HepG2 (cell line): ENCODE measurements at regions not wholly inside any gene's neighbourhood (a gene's known extent, or its start where the extent isn't known, plus 50 kb on each side); places are given as distances from the start of the nearest gene placed in this dataset.

ENCODE experiments used
- ATAC-seq: fragments of 200-7000 bp; cut with Tn5 transposase; 3 replicates; pipeline ENCODE4 v1.9.1; 2020; ENCODE audit warnings: mild to moderate bottlenecking, moderate library complexity
- BruUV-seq: library from RNA; stranded (reverse); fragments of 400-500 nt; replicated peaks from 2 replicates; lab custom pipeline; 2021; lab: Mats Ljungman, UMichigan
- CTCF ChIA-PET: fragments of 300-600 bp; formaldehyde crosslinking; extraction: SDS; loops from one replicate; lab custom pipeline; 2021; ENCODE audit warnings: low total read pairs, inconsistent platforms, low intra/inter-chr PET ratio; lab: Yijun Ruan, JAX
- POLR2A ChIA-PET: fragments of 350-600 bp; sonication (Branson Sonifier 250); formaldehyde crosslinking; loops from one replicate; lab custom pipeline; 2020; ENCODE audit warnings: antibody characterized with exemption, inconsistent platforms; lab: Yijun Ruan, JAX
- DNase-seq: peaks from one replicate; pipeline ENCODE4 v3.0.0-alpha.2; 2015; ENCODE audit warnings: low spot score
- FAIRE-seq: peaks from 3 replicates; lab custom pipeline; 2011; peaks lifted over from hg19 to GRCh38; lab: Jason Lieb, UNC
- H2AFZ ChIP-seq: one replicate; pipeline ENCODE4 v1.6.1; 2011; ENCODE audit warnings: low read length, inconsistent platforms
- H3K27ac ChIP-seq: fragments of 300-600 bp; 3 replicates; pipeline ENCODE4 v1.8.0; 2011; ENCODE audit warnings: mixed run types, mild to moderate bottlenecking, mixed read lengths, low read length, inconsistent platforms; ENCODE audit not compliant: insufficient read depth; ENCODE audit errors: extremely low read length
- H3K27me3 ChIP-seq, 2 experiments: fragments of 200-600 bp in 1 of 2; 2 replicates in 1 of 2; 3 replicates in 1 of 2; pipeline versions ENCODE4 v1.6.0 to v1.8.0; 2011; ENCODE audit warnings: low read length in 2 of 2, mild to moderate bottlenecking in 2 of 2, moderate library complexity in 2 of 2, inconsistent platforms in 1 of 2; ENCODE audit not compliant: insufficient read depth in 2 of 2, control insufficient read depth in 1 of 2
- H3K36me3 ChIP-seq, 2 experiments: fragments of 200-600 bp in 1 of 2; replicated peaks in 1 of 2; 2 replicates in 1 of 2; 3 replicates in 1 of 2; pipeline versions ENCODE4 v1.5.1 to v1.8.0; 2011; ENCODE audit warnings: low read length in 2 of 2, inconsistent platforms in 1 of 2; ENCODE audit not compliant: insufficient read depth in 2 of 2, control insufficient read depth in 1 of 2
- H3K4me1 ChIP-seq: 2 replicates; pipeline ENCODE4 v1.5.1; 2012; ENCODE audit warnings: low read length, inconsistent platforms; ENCODE audit not compliant: insufficient read depth
- H3K4me2 ChIP-seq: 2 replicates; pipeline ENCODE4 v1.6.0; 2011; ENCODE audit warnings: low read depth, low read length, inconsistent platforms
- H3K4me3 ChIP-seq, 3 experiments: fragments of 200-600 bp in 1 of 3; sonication (generic), shearing (Covaris generic) in 1 of 3; replicated peaks in 1 of 3; 2 replicates each; pipeline ENCODE4 v1.5.1; 2011 to 2016; ENCODE audit warnings: low read length in 3 of 3, inconsistent platforms in 2 of 3, low read depth in 2 of 3, mild to moderate bottlenecking in 2 of 3, control low read depth in 1 of 3, mixed read lengths in 1 of 3; ENCODE audit not compliant: insufficient read depth in 1 of 3
- H3K79me2 ChIP-seq: one replicate; pipeline ENCODE4 v1.6.1; 2011; ENCODE audit warnings: low read length, inconsistent platforms; ENCODE audit not compliant: insufficient read depth
- H3K9ac ChIP-seq: 2 replicates; pipeline ENCODE4 v1.6.0; 2011; ENCODE audit warnings: mild to moderate bottlenecking, low read depth, low read length, inconsistent platforms; ENCODE audit not compliant: insufficient read depth
- H3K9me3 ChIP-seq: 2 replicates; pipeline ENCODE4 v1.5.1; 2012; ENCODE audit warnings: mild to moderate bottlenecking, low read length
- H4K20me1 ChIP-seq: 2 replicates; pipeline ENCODE4 v1.6.0; 2011; ENCODE audit warnings: inconsistent platforms, mild to moderate bottlenecking, low read length, moderate library complexity; ENCODE audit not compliant: insufficient read depth
- ESRRA ChIP-seq: sonication (generic); formaldehyde crosslinking; IDR thresholded peaks from 2 replicates; pipeline ENCODE4 v1.5.1; 2020; ENCODE audit warnings: mild to moderate bottlenecking, low read depth, missing genetic modification reagents
- GPN1 ChIP-seq: sonication (generic); formaldehyde crosslinking; IDR thresholded peaks from 2 replicates; pipeline ENCODE4 v1.5.1; 2020; ENCODE audit warnings: missing genetic modification reagents, borderline replicate concordance
- SMC3 ChIP-seq: IDR thresholded peaks from 2 replicates; pipeline ENCODE4 v1.6.1; 2011; ENCODE audit warnings: low read length, improper control_type of control experiment
- STAG1 ChIP-seq: sonication (generic); formaldehyde crosslinking; IDR thresholded peaks from 2 replicates; pipeline ENCODE4 v1.4.0; 2020; ENCODE audit warnings: missing genetic modification reagents
- ZNF121 ChIP-seq: sonication (generic); formaldehyde crosslinking; IDR thresholded peaks from 2 replicates; pipeline ENCODE4 v1.5.0; 2020; ENCODE audit warnings: mild to moderate bottlenecking, missing genetic modification reagents
- ZNF615 ChIP-seq: sonication (generic); formaldehyde crosslinking; IDR thresholded peaks from 2 replicates; pipeline ENCODE4 v1.5.0; 2020; ENCODE audit warnings: mild to moderate bottlenecking, missing genetic modification reagents, borderline replicate concordance
- WGBS: methylation state at CpG from one replicate; pipeline ENCODE4 v1.1.6; 2017; ENCODE audit warnings: low lambda C conversion rate; 5-methylcytosine and 5-hydroxymethylcytosine counted together
- in situ Hi-C: cut with HindIII; loops from 2 replicates; pipeline ENCODE4 v1.10.0; 2017; ENCODE audit warnings: low pct_unique_long_range_greater_than_20kb; ENCODE audit not compliant: extremely low pct_ligation_motif_present
- intact Hi-C: fragments of 100-400 bp; cut with micrococcal nuclease; formaldehyde crosslinking; loops from one replicate; pipeline ENCODE4 v1.10.0; 2022; ENCODE audit not compliant: unreplicated experiment
- TF ChIP-seq, protein P1 (sequence below): sonication (generic); formaldehyde crosslinking; IDR thresholded peaks from 2 replicates; pipeline ENCODE4 v1.5.1; 2020; ENCODE audit warnings: mild to moderate bottlenecking, missing genetic modification reagents, moderate library complexity
- TF ChIP-seq, protein P2 (sequence below): sonication (generic); formaldehyde crosslinking; IDR thresholded peaks from 2 replicates; pipeline ENCODE4 v1.4.0; 2020; ENCODE audit warnings: missing genetic modification reagents
- TF ChIP-seq, protein P3 (sequence below): sonication (generic); formaldehyde crosslinking; IDR thresholded peaks from 2 replicates; pipeline ENCODE4 v1.5.0; 2020; ENCODE audit warnings: mild to moderate bottlenecking, missing genetic modification reagents, moderate library complexity
- TF ChIP-seq, protein P4 (sequence below): sonication (generic); formaldehyde crosslinking; IDR thresholded peaks from 2 replicates; pipeline ENCODE4 v1.5.0; 2020; ENCODE audit warnings: missing genetic modification reagents
- TF ChIP-seq, protein P5 (sequence below): sonication (generic); formaldehyde crosslinking; IDR thresholded peaks from 2 replicates; pipeline ENCODE4 v1.8.0; 2022; ENCODE audit warnings: mild to moderate bottlenecking, missing genetic modification reagents, moderate library complexity
- TF ChIP-seq, protein P6 (sequence below): sonication (generic); formaldehyde crosslinking; IDR thresholded peaks from 2 replicates; pipeline ENCODE4 v1.4.0; 2020; ENCODE audit warnings: missing genetic modification reagents, mild to moderate bottlenecking, borderline replicate concordance

DNA sequence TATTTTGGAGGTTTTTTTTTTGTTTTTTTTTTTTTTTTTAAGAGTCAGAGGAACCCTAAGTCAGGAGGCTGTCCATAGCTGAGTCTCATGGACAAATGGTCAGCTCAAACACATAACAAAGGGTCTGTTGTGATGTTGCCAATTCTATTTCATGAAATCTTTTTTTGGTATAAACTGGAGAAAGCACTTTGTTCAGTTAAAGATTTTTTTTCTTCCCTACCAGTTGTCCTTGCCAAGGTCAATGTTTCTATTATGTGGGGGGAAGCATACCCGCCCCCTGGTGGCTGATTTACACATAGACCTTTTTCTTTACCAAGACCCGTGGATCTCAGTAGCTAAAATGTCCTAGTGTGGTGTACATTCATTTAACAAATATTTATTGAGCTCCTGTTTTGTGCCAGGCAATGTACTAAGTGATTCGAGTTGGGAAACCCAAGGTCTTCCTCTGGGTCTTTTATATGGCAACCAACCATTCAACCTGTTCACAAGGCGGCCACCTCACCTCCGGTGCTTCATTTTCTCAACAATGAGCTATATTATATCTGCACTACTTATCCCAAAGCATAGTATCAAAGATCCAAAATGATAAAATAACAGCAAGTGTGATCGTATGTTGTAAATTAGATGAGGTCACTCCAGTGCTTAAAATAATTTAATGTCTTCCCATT is 214.5 kb downstream of the PAH start:
- FAIRE-seq = no peak
- Histone ChIP-seq H2AFZ (no peak overlapping the region), H3K79me2 (no peaks in the 10 kb centered on the region), H3K4me2 (no peak overlapping the region), H3K4me3 (no peak overlapping the region), H4K20me1 (no peaks in the 10 kb centered on the region), H3K4me1 (no peaks in the 10 kb centered on the region), H3K27me3 (no peaks in the 10 kb centered on the region), H3K9me3 (no peaks in the 10 kb centered on the region), H3K27ac (no peak overlapping the region), H3K9ac (no peak overlapping the region)
- ChIA-PET CTCF (interaction anchor here (0.9 to 2.1 kb wide), 2 partner anchors 401 to 763 kb away, joined by 4 to 8 read pairs; no protein-coding TSS in a partner anchor), POLR2A (no interaction called here)
- WGBS = 31% methylated on average over 6 of the region's 6 CpGs
- peak; percentile 54 for DNase-seq
- peak; percentile 79 for ATAC-seq
- no TSS peak for BruUV-seq
- in situ Hi-C loops = loop anchor here (25.0 kb wide), 1 partner anchor 765 kb away; no protein-coding TSS in a partner anchor
- TF ChIP-seq ESRRA (CRISPR knock-in tag) (peak; percentile 77), ZNF615 (no peak), STAG1 (peak; percentile 33), ZNF121 (CRISPR knock-in tag) (no peak), GPN1 (no peak), SMC3 (peak; percentile 75)
- TF ChIP-seq, protein P1, sequence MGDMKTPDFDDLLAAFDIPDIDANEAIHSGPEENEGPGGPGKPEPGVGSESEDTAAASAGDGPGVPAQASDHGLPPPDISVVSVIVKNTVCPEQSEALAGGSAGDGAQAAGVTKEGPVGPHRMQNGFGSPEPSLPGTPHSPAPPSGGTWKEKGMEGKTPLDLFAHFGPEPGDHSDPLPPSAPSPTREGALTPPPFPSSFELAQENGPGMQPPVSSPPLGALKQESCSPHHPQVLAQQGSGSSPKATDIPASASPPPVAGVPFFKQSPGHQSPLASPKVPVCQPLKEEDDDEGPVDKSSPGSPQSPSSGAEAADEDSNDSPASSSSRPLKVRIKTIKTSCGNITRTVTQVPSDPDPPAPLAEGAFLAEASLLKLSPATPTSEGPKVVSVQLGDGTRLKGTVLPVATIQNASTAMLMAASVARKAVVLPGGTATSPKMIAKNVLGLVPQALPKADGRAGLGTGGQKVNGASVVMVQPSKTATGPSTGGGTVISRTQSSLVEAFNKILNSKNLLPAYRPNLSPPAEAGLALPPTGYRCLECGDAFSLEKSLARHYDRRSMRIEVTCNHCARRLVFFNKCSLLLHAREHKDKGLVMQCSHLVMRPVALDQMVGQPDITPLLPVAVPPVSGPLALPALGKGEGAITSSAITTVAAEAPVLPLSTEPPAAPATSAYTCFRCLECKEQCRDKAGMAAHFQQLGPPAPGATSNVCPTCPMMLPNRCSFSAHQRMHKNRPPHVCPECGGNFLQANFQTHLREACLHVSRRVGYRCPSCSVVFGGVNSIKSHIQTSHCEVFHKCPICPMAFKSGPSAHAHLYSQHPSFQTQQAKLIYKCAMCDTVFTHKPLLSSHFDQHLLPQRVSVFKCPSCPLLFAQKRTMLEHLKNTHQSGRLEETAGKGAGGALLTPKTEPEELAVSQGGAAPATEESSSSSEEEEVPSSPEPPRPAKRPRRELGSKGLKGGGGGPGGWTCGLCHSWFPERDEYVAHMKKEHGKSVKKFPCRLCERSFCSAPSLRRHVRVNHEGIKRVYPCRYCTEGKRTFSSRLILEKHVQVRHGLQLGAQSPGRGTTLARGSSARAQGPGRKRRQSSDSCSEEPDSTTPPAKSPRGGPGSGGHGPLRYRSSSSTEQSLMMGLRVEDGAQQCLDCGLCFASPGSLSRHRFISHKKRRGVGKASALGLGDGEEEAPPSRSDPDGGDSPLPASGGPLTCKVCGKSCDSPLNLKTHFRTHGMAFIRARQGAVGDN = no peak
- TF ChIP-seq, protein P2, sequence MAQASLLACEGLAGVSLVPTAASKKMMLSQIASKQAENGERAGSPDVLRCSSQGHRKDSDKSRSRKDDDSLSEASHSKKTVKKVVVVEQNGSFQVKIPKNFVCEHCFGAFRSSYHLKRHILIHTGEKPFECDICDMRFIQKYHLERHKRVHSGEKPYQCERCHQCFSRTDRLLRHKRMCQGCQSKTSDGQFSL (CRISPR knock-in tag) = 0 out of 2 replicates have a peak, but pooled peaks have one; percentile 46
- TF ChIP-seq, protein P3, sequence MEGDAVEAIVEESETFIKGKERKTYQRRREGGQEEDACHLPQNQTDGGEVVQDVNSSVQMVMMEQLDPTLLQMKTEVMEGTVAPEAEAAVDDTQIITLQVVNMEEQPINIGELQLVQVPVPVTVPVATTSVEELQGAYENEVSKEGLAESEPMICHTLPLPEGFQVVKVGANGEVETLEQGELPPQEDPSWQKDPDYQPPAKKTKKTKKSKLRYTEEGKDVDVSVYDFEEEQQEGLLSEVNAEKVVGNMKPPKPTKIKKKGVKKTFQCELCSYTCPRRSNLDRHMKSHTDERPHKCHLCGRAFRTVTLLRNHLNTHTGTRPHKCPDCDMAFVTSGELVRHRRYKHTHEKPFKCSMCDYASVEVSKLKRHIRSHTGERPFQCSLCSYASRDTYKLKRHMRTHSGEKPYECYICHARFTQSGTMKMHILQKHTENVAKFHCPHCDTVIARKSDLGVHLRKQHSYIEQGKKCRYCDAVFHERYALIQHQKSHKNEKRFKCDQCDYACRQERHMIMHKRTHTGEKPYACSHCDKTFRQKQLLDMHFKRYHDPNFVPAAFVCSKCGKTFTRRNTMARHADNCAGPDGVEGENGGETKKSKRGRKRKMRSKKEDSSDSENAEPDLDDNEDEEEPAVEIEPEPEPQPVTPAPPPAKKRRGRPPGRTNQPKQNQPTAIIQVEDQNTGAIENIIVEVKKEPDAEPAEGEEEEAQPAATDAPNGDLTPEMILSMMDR (CRISPR knock-in tag) = peak; percentile 52
- TF ChIP-seq, protein P4, sequence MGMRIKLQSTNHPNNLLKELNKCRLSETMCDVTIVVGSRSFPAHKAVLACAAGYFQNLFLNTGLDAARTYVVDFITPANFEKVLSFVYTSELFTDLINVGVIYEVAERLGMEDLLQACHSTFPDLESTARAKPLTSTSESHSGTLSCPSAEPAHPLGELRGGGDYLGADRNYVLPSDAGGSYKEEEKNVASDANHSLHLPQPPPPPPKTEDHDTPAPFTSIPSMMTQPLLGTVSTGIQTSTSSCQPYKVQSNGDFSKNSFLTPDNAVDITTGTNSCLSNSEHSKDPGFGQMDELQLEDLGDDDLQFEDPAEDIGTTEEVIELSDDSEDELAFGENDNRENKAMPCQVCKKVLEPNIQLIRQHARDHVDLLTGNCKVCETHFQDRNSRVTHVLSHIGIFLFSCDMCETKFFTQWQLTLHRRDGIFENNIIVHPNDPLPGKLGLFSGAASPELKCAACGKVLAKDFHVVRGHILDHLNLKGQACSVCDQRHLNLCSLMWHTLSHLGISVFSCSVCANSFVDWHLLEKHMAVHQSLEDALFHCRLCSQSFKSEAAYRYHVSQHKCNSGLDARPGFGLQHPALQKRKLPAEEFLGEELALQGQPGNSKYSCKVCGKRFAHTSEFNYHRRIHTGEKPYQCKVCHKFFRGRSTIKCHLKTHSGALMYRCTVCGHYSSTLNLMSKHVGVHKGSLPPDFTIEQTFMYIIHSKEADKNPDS = no peak
- TF ChIP-seq, protein P5, sequence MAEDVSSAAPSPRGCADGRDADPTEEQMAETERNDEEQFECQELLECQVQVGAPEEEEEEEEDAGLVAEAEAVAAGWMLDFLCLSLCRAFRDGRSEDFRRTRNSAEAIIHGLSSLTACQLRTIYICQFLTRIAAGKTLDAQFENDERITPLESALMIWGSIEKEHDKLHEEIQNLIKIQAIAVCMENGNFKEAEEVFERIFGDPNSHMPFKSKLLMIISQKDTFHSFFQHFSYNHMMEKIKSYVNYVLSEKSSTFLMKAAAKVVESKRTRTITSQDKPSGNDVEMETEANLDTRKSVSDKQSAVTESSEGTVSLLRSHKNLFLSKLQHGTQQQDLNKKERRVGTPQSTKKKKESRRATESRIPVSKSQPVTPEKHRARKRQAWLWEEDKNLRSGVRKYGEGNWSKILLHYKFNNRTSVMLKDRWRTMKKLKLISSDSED = no peak
- TF ChIP-seq, protein P6, sequence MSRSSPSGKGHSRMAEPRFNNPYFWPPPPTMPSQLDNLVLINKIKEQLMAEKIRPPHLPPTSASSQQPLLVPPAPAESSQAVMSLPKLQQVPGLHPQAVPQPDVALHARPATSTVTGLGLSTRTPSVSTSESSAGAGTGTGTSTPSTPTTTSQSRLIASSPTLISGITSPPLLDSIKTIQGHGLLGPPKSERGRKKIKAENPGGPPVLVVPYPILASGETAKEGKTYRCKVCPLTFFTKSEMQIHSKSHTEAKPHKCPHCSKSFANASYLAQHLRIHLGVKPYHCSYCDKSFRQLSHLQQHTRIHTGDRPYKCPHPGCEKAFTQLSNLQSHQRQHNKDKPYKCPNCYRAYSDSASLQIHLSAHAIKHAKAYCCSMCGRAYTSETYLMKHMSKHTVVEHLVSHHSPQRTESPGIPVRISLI (CRISPR knock-in tag) = peak; percentile 57; the same call in 1 of the 2 replicates
- TF ChIP-seq, all 625 proteins: peak for 6
- H3K36me3 ChIP-seq = no peaks in the 10 kb centered on the region
- intact Hi-C loops = loop anchor here (1.0 to 2.0 kb wide), 2 partner anchors 402 to 763 kb away; no protein-coding TSS in a partner anchor
